Astrocyte (in vitro differentiated cells and primary cell): ENCODE measurements at regions not wholly inside any gene's neighbourhood (a gene's known extent, or its start where the extent isn't known, plus 50 kb on each side); places are given as distances from the start of the nearest gene placed in this dataset.

Experiments
- DNase-seq: peaks from one replicate; pipeline ENCODE4 v3.0.0-alpha.2; 2010; ENCODE audit warnings: low read depth
- FAIRE-seq: peaks from 2 replicates; lab custom pipeline; 2011; peaks lifted over from hg19 to GRCh38; lab: Jason Lieb, UNC
- H2AFZ ChIP-seq: 2 replicates; pipeline ENCODE4 v1.6.0; 2012; ENCODE audit warnings: low read depth, low read length, inconsistent platforms
- H3K27ac ChIP-seq: 2 replicates; pipeline ENCODE4 v1.5.1; 2011; ENCODE audit warnings: low read depth, low read length, inconsistent platforms
- H3K27me3 ChIP-seq: 2 replicates; pipeline ENCODE4 v1.6.0; 2011; ENCODE audit warnings: low read length, inconsistent platforms; ENCODE audit not compliant: insufficient read depth
- H3K36me3 ChIP-seq: 2 replicates; pipeline ENCODE4 v1.5.1; 2011; ENCODE audit warnings: low read length, inconsistent platforms; ENCODE audit not compliant: insufficient read depth
- H3K4me1 ChIP-seq: 2 replicates; pipeline ENCODE4 v1.5.1; 2011; ENCODE audit warnings: low read length, inconsistent platforms; ENCODE audit not compliant: insufficient read depth
- H3K4me2 ChIP-seq: 2 replicates; pipeline ENCODE4 v1.6.0; 2012; ENCODE audit warnings: low read length, inconsistent platforms
- H3K4me3 ChIP-seq: 2 replicates; pipeline ENCODE4 v1.5.1; 2011; ENCODE audit warnings: low read depth, mild to moderate bottlenecking, low read length, inconsistent platforms; ENCODE audit not compliant: insufficient read depth
- H3K79me2 ChIP-seq: 2 replicates; pipeline ENCODE4 v1.6.0; 2012; ENCODE audit warnings: mild to moderate bottlenecking, low read length, inconsistent platforms; ENCODE audit not compliant: insufficient read depth
- H3K9ac ChIP-seq: 2 replicates; pipeline ENCODE4 v1.6.0; 2012; ENCODE audit warnings: mild to moderate bottlenecking, low read length, inconsistent platforms
- H3K9me3 ChIP-seq: 2 replicates; pipeline ENCODE4 v1.5.1; 2012; ENCODE audit warnings: low read depth, mild to moderate bottlenecking, low read length, inconsistent platforms; ENCODE audit not compliant: insufficient read depth
- H4K20me1 ChIP-seq: 2 replicates; pipeline ENCODE4 v1.6.0; 2012; ENCODE audit warnings: low read length, inconsistent platforms; ENCODE audit not compliant: insufficient read depth
- H3K27ac Mint-ChIP-seq: one replicate; pipeline ENCODE4 v1.8.0; 2021; ENCODE audit warnings: mild to moderate bottlenecking, mixed read lengths; ENCODE audit not compliant: unreplicated experiment
- H3K27me3 Mint-ChIP-seq: one replicate; pipeline ENCODE4 v1.8.0; 2021; ENCODE audit warnings: low read depth, mixed read lengths; ENCODE audit not compliant: unreplicated experiment
- H3K36me3 Mint-ChIP-seq: one replicate; pipeline ENCODE4 v1.8.0; 2021; ENCODE audit warnings: low read depth, mixed read lengths; ENCODE audit not compliant: unreplicated experiment
- H3K4me1 Mint-ChIP-seq: one replicate; pipeline ENCODE4 v1.8.0; 2021; ENCODE audit warnings: low read depth, mixed read lengths; ENCODE audit not compliant: unreplicated experiment
- H3K4me3 Mint-ChIP-seq: one replicate; pipeline ENCODE4 v1.8.0; 2021; ENCODE audit warnings: mild to moderate bottlenecking, moderate library complexity, mixed read lengths; ENCODE audit not compliant: unreplicated experiment
- H3K9me3 Mint-ChIP-seq: one replicate; pipeline ENCODE4 v1.8.0; 2021; ENCODE audit warnings: mild to moderate bottlenecking, mixed read lengths; ENCODE audit not compliant: unreplicated experiment
- EZH2 ChIP-seq: IDR thresholded peaks from 2 replicates; pipeline ENCODE4 v1.6.1; 2012; ENCODE audit warnings: mild to moderate bottlenecking, low read length, inconsistent platforms; ENCODE audit not compliant: insufficient read depth
- TF ChIP-seq, protein P1 (sequence below): IDR thresholded peaks from 2 replicates; pipeline ENCODE4 v1.5.1; 2011; ENCODE audit warnings: low read depth, mild to moderate bottlenecking, inconsistent platforms, low read length, moderate library complexity; ENCODE audit not compliant: insufficient read depth

DNA sequence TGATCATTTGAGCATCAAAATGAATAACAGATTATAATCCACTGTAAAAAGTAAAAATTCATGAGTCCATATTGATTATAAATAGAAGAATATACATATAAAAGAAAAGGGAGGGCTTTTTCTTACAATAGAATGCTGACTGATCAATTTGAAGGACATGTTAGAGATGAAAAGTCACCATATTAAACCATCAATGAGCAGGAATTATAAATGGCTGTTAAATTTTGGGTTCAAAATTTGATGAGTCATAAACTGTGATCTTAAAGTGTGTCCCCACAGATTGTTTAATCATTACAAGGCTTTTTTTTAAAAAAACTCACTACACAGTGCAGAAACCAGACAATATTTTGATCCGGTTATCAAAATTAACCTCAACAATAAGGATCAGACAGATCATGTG is 434.5 kb downstream of the BCL11A start:
- no peaks in the 10 kb centered on the region for H4K20me1 ChIP-seq
- no peak for DNase-seq
- no peak overlapping the region for H3K4me3 ChIP-seq
- H3K36me3 Mint-ChIP-seq = no peaks in the 10 kb centered on the region
- no peak overlapping the region for H3K4me2 ChIP-seq
- H2AFZ ChIP-seq = no peak overlapping the region
- no peaks in the 10 kb centered on the region for H3K36me3 ChIP-seq
- H3K4me1 ChIP-seq = no peaks in the 10 kb centered on the region
- no peaks in the 10 kb centered on the region for H3K27me3 ChIP-seq
- TF ChIP-seq, protein P1, sequence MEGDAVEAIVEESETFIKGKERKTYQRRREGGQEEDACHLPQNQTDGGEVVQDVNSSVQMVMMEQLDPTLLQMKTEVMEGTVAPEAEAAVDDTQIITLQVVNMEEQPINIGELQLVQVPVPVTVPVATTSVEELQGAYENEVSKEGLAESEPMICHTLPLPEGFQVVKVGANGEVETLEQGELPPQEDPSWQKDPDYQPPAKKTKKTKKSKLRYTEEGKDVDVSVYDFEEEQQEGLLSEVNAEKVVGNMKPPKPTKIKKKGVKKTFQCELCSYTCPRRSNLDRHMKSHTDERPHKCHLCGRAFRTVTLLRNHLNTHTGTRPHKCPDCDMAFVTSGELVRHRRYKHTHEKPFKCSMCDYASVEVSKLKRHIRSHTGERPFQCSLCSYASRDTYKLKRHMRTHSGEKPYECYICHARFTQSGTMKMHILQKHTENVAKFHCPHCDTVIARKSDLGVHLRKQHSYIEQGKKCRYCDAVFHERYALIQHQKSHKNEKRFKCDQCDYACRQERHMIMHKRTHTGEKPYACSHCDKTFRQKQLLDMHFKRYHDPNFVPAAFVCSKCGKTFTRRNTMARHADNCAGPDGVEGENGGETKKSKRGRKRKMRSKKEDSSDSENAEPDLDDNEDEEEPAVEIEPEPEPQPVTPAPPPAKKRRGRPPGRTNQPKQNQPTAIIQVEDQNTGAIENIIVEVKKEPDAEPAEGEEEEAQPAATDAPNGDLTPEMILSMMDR = no peak
- TF ChIP-seq EZH2 = no peak
- no peaks in the 10 kb centered on the region for H3K27me3 Mint-ChIP-seq
- H3K27ac Mint-ChIP-seq = no peak overlapping the region
- H3K9me3 Mint-ChIP-seq = peaks cover 1% of the 10 kb centered on the region
- H3K4me3 Mint-ChIP-seq = no peak overlapping the region
- no peak for FAIRE-seq
- peaks cover 3% of the 10 kb centered on the region for H3K9me3 ChIP-seq
- peaks cover 3% of the 10 kb centered on the region for H3K4me1 Mint-ChIP-seq
- no peak overlapping the region for H3K27ac ChIP-seq
- H3K9ac ChIP-seq = no peak overlapping the region
- H3K79me2 ChIP-seq = no peaks in the 10 kb centered on the region

DNA sequence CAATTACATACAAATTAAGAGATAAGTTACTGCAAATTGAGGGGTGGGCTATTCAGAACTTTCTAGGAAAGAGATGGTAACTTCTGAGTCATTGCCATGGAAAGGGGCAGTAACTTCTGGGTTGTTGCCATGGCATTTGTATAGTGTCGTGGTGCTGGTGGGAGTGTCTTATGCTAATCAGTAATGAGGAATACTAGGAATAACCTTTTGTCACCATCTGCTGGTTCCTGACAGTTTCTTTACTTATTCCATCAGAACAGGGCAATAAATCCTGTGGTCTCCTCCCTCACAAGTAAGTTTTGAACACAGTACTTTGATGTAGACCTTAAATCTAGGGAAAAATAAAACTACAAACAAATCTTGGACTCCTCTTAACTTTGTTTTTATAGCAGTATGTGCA is 435.4 kb downstream of the BCL11A start:
- Mint-ChIP-seq H3K27ac (no peak overlapping the region), H3K27me3 (no peaks in the 10 kb centered on the region), H3K4me3 (no peak overlapping the region), H3K4me1 (peaks cover 3% of the 10 kb centered on the region), H3K36me3 (no peaks in the 10 kb centered on the region), H3K9me3 (peaks cover 1% of the 10 kb centered on the region)
- H3K9ac ChIP-seq = no peak overlapping the region
- H3K27me3 ChIP-seq = no peaks in the 10 kb centered on the region
- no peaks in the 10 kb centered on the region for H3K36me3 ChIP-seq
- peaks cover 4% of the 10 kb centered on the region for H3K9me3 ChIP-seq
- H4K20me1 ChIP-seq = no peaks in the 10 kb centered on the region
- no peak overlapping the region for H2AFZ ChIP-seq
- no peaks in the 10 kb centered on the region for H3K79me2 ChIP-seq
- FAIRE-seq (no peak), DNase-seq (no peak)
- H3K4me1 ChIP-seq = no peaks in the 10 kb centered on the region
- no peak overlapping the region for H3K4me2 ChIP-seq
- TF ChIP-seq, protein P1 = no peak
- TF ChIP-seq EZH2 = no peak
- no peak overlapping the region for H3K27ac ChIP-seq
- no peak overlapping the region for H3K4me3 ChIP-seq

DNA sequence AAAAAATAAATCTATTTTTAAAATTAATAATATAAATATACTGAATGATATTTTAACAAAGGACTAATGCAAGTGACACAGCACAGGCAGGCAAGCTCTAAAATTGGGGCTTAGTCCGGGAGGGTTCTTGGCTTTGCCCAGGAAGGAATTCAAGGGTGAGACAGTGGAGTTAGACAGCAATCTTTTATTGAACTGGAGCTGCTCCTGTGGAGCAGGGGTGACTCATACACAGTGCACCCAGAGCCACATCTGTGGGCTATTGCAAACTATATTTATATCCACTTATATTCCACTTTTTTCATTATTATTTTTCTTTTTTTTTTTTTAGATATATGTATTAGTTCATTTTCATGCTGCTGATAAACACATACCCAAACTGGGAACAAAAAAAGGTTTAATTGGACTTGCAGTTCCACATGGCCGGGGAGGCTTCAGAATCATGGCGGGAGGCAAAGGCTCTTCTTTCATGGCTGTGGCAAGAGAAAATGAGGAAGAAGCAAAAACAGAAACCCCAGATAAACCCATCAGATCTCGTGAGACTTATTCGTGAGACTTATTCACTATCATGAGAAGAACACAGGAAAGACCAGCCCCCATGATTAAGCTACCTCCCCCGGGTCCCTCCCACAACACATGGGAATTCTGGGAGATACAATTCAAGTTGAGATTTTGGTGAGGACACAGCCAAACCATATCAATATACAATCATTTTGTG is 437.1 kb downstream of the BCL11A start:
- peaks cover 6% of the 10 kb centered on the region for H3K9me3 ChIP-seq
- H3K4me1 ChIP-seq = no peaks in the 10 kb centered on the region
- no peaks in the 10 kb centered on the region for H3K79me2 ChIP-seq
- Mint-ChIP-seq H3K36me3 (no peaks in the 10 kb centered on the region), H3K4me3 (no peak overlapping the region), H3K27ac (no peak overlapping the region), H3K27me3 (peaks cover 1% of the 10 kb centered on the region), H3K4me1 (peaks cover 3% of the 10 kb centered on the region), H3K9me3 (peaks cover 1% of the 10 kb centered on the region)
- no peak overlapping the region for H3K4me2 ChIP-seq
- H4K20me1 ChIP-seq = no peaks in the 10 kb centered on the region
- FAIRE-seq (no peak), DNase-seq (no peak)
- no peak overlapping the region for H3K27ac ChIP-seq
- no peak overlapping the region for H3K4me3 ChIP-seq
- H3K9ac ChIP-seq = no peak overlapping the region
- TF ChIP-seq, protein P1 = no peak
- TF ChIP-seq EZH2 = no peak
- no peaks in the 10 kb centered on the region for H3K36me3 ChIP-seq
- H2AFZ ChIP-seq = no peak overlapping the region
- no peaks in the 10 kb centered on the region for H3K27me3 ChIP-seq
